GM12874 (cell line): ENCODE measurements at regions not wholly inside any gene's neighbourhood (a gene's known extent, or its start where the extent isn't known, plus 50 kb on each side); places are given as distances from the start of the nearest gene placed in this dataset.
A peak's percentile ranks its signal among the peaks of the same experiment; 100 is the strongest.

Experiments used
- CTCF ChIP-seq: IDR thresholded peaks from 2 replicates; pipeline ENCODE4 v1.5.1; 2011; ENCODE audit warnings: low read depth, mild to moderate bottlenecking, control low read depth, low read length, moderate library complexity; ENCODE audit not compliant: insufficient read depth

DNA sequence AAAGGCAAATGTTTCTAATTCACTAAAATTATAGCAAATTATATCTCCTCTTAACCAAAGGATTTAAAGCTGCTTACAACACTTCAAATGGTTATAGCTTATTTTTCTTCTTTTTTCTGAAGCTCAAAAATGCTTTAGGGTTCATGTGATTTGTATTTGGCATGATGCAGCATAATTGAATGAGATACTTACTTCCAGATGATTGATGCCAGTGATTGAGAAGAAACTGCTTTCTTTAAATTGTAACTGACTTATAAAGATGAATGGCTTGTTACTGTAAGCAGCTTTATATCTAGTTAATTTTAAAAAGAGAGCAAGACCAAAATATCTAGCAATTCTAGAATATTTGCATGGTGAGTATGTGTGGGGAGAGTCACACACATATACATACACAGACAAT, 270.7 kb upstream of the THRB start:
- no peak for TF ChIP-seq CTCF

GRCh38 chr3:24769918-24770317, 275.3 kb upstream of the THRB start:
- TF ChIP-seq CTCF: no peak

DNA sequence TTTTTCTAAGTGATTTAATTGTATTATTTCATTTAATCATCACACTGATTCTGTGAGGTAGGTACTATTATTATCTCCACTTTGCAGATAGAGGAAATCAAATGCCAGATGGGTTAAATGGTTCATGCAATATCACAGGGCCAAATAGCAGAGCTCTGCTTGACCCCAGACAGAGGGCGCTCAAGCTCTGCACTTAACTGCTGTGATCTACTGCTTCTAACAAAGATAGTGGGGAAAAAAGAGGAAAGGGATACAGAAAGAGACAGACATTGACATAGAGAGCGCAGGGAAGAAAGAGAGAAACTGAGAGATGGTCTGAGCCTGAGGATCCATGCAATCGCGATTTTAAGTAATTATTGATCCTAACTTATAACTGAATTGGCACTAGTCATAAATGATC, 279.1 kb upstream of the THRB start:
- TF ChIP-seq CTCF: peak; percentile 73

- TF ChIP-seq CTCF: no peak
These were observed 286.3 kb upstream of the THRB start for GRCh38 chr3:24780991-24781390.

DNA sequence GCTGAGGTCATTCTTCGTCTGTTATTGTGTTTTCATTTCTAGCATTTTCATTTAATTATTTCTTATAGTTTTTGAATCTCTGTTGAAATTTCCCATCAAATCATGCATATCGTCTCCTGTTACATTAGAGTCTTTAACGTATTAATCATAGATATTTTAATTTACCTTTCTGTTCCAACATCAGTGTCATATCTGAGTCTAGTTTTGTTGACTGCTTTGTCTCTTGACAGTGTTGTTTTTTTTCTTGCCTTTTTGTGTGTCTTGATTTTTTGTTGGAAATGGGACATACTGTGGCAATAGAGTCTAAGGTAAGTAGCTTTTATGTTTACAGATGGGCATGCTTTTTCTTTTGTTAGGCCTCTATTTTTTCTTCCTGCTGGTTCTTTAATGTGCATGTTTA, 286.8 kb upstream of the THRB start:
- no peak for TF ChIP-seq CTCF

DNA sequence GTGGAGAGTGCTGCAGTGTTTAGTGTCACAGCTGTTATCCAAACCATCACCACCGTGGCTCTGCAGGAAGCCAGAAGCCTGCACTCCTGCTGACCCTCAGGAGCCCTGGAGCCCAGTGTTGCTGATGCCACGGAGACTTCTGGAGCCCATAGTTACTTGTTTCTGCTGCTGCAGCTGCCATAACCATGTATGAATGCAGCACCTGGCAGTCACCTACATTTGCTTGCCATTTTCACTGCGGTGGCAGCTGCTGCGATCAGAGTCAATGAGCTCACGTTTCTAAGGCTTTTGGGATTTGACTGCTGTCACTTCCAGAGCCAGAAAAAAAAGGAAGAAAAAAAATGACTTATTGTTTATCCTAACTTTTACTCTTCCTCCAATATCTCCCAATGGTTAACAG, 299.2 kb upstream of the THRB start:
- TF ChIP-seq CTCF: no peak

DNA sequence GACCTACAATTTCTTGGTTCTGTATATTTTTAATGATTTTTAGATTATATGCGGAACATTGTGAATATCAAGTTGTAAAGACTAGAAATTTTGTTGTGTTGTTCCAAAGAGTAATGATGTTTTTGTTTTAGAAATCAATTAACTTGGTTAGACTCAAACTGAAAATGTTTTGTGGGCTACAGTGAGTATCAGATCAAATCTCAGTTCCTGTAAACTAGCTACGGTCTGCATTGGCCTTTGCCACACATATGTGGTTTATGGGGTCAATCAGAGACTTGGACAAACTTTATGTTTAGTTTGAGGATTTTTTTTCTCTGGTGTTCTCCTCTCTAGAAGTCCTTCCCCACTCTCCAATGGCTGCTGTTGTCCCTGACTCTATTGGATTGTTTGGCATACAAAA, 308.0 kb upstream of the THRB start:
- TF ChIP-seq CTCF: no peak

GRCh38 chr3:24804095-24804494, 309.4 kb upstream of the THRB start:
- TF ChIP-seq CTCF: no peak
